ENCODE measurements at regions not wholly inside any gene's neighbourhood (a gene's known extent, or its start where the extent isn't known, plus 50 kb on each side); places are given as distances from the start of the nearest gene placed in this dataset.
"Not testable (repeated sequence)": the region's sequence is repeated elsewhere in the genome, so short reads cannot be mapped to it uniquely, and the experiment has no call there.

- ATAC-seq (ENCODE audit: low FRiP score in 2 of 2) (no peak), DNase-seq (no peak)
- 66 to 70% methylated on average over 4 of the region's 4 CpGs for WGBS, 2 donors
These were observed 313.3 kb downstream of the ACTR3B start for GRCh38 chr7:153072806-153073205.

GRCh38 chr7:153076289-153076688, 316.7 kb downstream of the ACTR3B start:
- H3K4me1 ChIP-seq; DNase-seq; H3K36me3 ChIP-seq; H3K9me3 ChIP-seq; ATAC-seq (ENCODE audit: low FRiP score in 2 of 2); H3K27ac ChIP-seq; H3K27me3 ChIP-seq; H3K4me3 ChIP-seq: not testable (repeated sequence)
- 88 to 98% methylated on average over 2 of the region's 2 CpGs for WGBS, 2 donors

More at GRCh38 chr7:153072806-153073205, 313.3 kb downstream of the ACTR3B start:
- Histone ChIP-seq H3K4me3 (no peak overlapping the region), H3K9me3 (no peaks in the 10 kb centered on the region), H3K27me3 (no peaks in the 10 kb centered on the region), H3K4me1 (no peaks in the 10 kb centered on the region), H3K36me3 (no peaks in the 10 kb centered on the region), H3K27ac (no peak overlapping the region)
- TF ChIP-seq EP300 (IDR thresholded peaks at IDR 0.05) (no peak), POLR2A (IDR thresholded peaks at IDR 0.05) (no peak), POLR2AphosphoS5 (IDR thresholded peaks at IDR 0.05) (no peak), CTCF (IDR thresholded peaks at IDR 0.05) (no peak)

GRCh38 chr7:153081496-153081895, 321.9 kb downstream of the ACTR3B start:
- Histone ChIP-seq H3K4me3 (no peak overlapping the region), H3K27ac (no peak overlapping the region), H3K36me3 (no peaks in the 10 kb centered on the region), H3K4me1 (no peaks in the 10 kb centered on the region), H3K9me3 (no peaks in the 10 kb centered on the region), H3K27me3 (no peaks in the 10 kb centered on the region)
- WGBS, 2 donors: 84 to 86% methylated on average over 8 of the region's 8 CpGs
- TF ChIP-seq POLR2AphosphoS5 (IDR thresholded peaks at IDR 0.05) (no peak), CTCF (IDR thresholded peaks at IDR 0.05) (no peak)
- ATAC-seq (ENCODE audit: low FRiP score in 2 of 2) (no peak), DNase-seq (no peak)

- H3K27ac ChIP-seq: no peak overlapping the region
- no peaks in the 10 kb centered on the region for H3K9me3 ChIP-seq
- no peaks in the 10 kb centered on the region for H3K27me3 ChIP-seq
- no peak overlapping the region for H3K4me3 ChIP-seq
- DNase-seq (peak in 1 of 2 donors; percentile 32), ATAC-seq (ENCODE audit: low FRiP score in 2 of 2) (no peak)
- no peaks in the 10 kb centered on the region for H3K36me3 ChIP-seq
- WGBS, 2 donors: 90 to 93% methylated on average over 3 to 6 of the region's 6 CpGs
- no peaks in the 10 kb centered on the region for H3K4me1 ChIP-seq
- TF ChIP-seq EP300 (IDR thresholded peaks at IDR 0.05) (no peak), POLR2AphosphoS5 (IDR thresholded peaks at IDR 0.05) (no peak), CTCF (IDR thresholded peaks at IDR 0.05) (no peak), POLR2A (IDR thresholded peaks at IDR 0.05) (no peak)
These were observed 324.7 kb downstream of the ACTR3B start for GRCh38 chr7:153084278-153084677.

GRCh38 chr7:153087498-153087897, 327.9 kb downstream of the ACTR3B start:
- H3K4me3 ChIP-seq: no peak overlapping the region
- no peaks in the 10 kb centered on the region for H3K36me3 ChIP-seq
- 62 to 63% methylated on average over 4 of the region's 4 CpGs for WGBS, 2 donors
- no peaks in the 10 kb centered on the region for H3K27me3 ChIP-seq
- TF ChIP-seq POLR2A (IDR thresholded peaks at IDR 0.05) (no peak), POLR2AphosphoS5 (IDR thresholded peaks at IDR 0.05) (no peak), EP300 (IDR thresholded peaks at IDR 0.05) (no peak), CTCF (IDR thresholded peaks at IDR 0.05) (no peak)
- ATAC-seq (ENCODE audit: low FRiP score in 2 of 2) (no peak), DNase-seq (no peak)
- no peak overlapping the region for H3K27ac ChIP-seq
- no peaks in the 10 kb centered on the region for H3K9me3 ChIP-seq
- no peaks in the 10 kb centered on the region for H3K4me1 ChIP-seq
